ENCODE measurements at regions not wholly inside any gene's neighbourhood (a gene's known extent, or its start where the extent isn't known, plus 50 kb on each side); places are given as distances from the start of the nearest gene placed in this dataset.

DNA sequence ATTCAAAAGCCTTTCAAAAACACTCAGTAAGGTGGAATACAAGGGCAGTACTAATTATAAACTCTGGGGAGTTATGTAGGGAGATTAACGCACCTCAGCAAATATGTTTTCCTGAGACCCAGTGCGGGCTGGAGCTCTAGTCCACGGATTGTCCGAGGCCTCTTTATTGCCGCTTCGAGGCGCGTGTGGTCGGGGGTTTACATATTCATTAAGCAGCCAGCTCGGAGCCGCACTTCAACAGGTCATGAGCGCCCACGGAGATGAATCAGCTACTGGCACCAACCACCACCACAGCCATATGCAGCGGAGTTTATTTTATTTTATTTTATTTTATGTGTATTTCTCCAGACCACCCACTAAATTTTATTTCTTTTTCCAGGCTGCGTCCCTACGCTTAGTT lies 195.9 kb upstream of the ADARB2 start:
- no peak overlapping the region for H3K27ac ChIP-seq
- TF ChIP-seq, protein P1, sequence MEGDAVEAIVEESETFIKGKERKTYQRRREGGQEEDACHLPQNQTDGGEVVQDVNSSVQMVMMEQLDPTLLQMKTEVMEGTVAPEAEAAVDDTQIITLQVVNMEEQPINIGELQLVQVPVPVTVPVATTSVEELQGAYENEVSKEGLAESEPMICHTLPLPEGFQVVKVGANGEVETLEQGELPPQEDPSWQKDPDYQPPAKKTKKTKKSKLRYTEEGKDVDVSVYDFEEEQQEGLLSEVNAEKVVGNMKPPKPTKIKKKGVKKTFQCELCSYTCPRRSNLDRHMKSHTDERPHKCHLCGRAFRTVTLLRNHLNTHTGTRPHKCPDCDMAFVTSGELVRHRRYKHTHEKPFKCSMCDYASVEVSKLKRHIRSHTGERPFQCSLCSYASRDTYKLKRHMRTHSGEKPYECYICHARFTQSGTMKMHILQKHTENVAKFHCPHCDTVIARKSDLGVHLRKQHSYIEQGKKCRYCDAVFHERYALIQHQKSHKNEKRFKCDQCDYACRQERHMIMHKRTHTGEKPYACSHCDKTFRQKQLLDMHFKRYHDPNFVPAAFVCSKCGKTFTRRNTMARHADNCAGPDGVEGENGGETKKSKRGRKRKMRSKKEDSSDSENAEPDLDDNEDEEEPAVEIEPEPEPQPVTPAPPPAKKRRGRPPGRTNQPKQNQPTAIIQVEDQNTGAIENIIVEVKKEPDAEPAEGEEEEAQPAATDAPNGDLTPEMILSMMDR (IDR thresholded peaks at IDR 0.05) = no peak
- TF ChIP-seq EP300 (IDR thresholded peaks at IDR 0.05) = no peak
- no peak for TF ChIP-seq POLR2A (IDR thresholded peaks at IDR 0.05)
- no peaks in the 10 kb centered on the region for H3K27me3 ChIP-seq
- H3K36me3 ChIP-seq = no peaks in the 10 kb centered on the region
- WGBS, 3 donors = 64 to 77% (median 75%) methylated on average over 16 of the region's 16 CpGs
- DNase-seq = no peak
- intact Hi-C loops (cut with DNase I) = no loop called here
- H3K4me1 ChIP-seq (ENCODE audit: insufficient read depth) = no peaks in the 10 kb centered on the region
- H3K9me3 ChIP-seq = no peaks in the 10 kb centered on the region
- H3K4me3 ChIP-seq = no peak overlapping the region

DNA sequence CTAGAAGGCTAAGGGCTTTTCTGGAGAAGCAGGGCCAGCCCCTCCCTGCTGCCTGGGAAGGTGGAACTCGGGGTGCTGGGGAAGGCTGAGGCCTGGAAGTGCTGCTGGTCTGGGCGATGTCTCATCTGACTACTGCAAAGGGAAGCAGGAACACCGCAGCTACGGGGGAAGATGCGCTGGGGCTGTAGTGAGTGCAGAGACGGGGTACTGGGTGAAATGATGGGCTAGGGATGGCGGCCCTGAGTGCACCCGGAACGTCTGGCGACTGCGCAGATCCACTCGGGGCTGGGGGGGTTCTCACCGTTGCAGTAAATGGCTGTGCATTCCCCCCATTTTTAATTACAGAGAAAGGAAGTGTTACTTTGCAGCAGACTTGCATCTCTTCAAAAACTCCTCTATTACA lies 195.4 kb upstream of the ADARB2 start:
- Histone ChIP-seq H3K9me3 (no peaks in the 10 kb centered on the region), H3K27ac (no peak overlapping the region), H3K36me3 (no peaks in the 10 kb centered on the region), H3K4me3 (no peak overlapping the region), H3K4me1 (ENCODE audit: insufficient read depth) (no peaks in the 10 kb centered on the region), H3K27me3 (no peaks in the 10 kb centered on the region)
- intact Hi-C loops (cut with DNase I) = no loop called here
- DNase-seq = no peak
- 36 to 60% (median 51%) methylated on average over 13 of the region's 13 CpGs for WGBS, 3 donors
- TF ChIP-seq, protein P1 (IDR thresholded peaks at IDR 0.05) = no peak
- no peak for TF ChIP-seq POLR2A (IDR thresholded peaks at IDR 0.05)
- TF ChIP-seq EP300 (IDR thresholded peaks at IDR 0.05) = no peak

DNA sequence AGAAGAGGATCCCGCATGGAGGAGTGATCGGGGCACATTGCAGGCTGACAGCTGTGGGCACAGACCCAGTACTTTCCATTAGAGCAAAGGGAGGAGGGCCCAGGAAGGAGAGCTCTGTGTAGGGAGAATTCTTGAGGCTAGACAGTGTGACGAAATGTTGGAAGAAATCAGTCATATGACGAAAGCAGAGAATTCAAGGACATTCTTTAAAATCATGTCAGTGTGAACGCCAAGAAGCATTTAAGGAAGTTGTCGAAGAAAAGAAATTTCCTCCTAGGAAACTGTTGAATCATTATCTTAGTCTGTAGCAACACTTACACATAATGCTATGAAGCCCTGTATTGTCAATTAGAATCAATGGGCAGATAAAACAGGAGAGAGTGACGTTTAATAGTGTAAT lies 191.3 kb upstream of the ADARB2 start:
- Histone ChIP-seq H3K4me1 (ENCODE audit: insufficient read depth) (no peaks in the 10 kb centered on the region), H3K27me3 (no peaks in the 10 kb centered on the region), H3K36me3 (no peaks in the 10 kb centered on the region), H3K9me3 (no peaks in the 10 kb centered on the region), H3K4me3 (no peak overlapping the region), H3K27ac (no peak overlapping the region)
- TF ChIP-seq, protein P1 (IDR thresholded peaks at IDR 0.05) = no peak
- TF ChIP-seq POLR2A (IDR thresholded peaks at IDR 0.05) = no peak
- TF ChIP-seq EP300 (IDR thresholded peaks at IDR 0.05) = no peak
- intact Hi-C loops (cut with DNase I) = no loop called here
- 64 to 71% (median 65%) methylated on average over 7 of the region's 7 CpGs for WGBS, 3 donors
- DNase-seq = no peak

DNA sequence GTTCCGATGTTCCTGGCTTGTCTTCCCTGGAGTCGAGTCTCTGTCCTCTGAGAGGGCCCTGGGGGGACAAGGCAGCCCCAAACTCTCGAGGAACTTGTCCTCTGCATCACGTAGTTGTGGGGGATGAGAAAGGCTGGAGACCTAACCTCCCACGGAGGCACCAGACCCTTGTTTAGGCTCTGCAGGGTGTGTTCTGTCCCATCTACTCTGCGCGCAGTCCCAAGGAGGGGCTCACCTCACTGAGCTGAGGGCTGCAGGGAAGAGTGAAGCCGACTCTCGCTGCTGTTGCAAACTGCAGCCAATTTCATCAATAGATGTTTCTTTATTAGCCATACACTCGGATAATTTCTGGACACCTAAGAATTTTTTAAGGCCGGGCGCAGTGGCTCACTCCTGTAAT lies 186.7 kb upstream of the ADARB2 start:
- 82 to 87% (median 85%) methylated on average over 12 of the region's 12 CpGs for WGBS, 3 donors
- no peak overlapping the region for H3K4me3 ChIP-seq
- intact Hi-C loops (cut with DNase I) = no loop called here
- no peak for TF ChIP-seq POLR2A (IDR thresholded peaks at IDR 0.05)
- TF ChIP-seq, protein P1 (IDR thresholded peaks at IDR 0.05) = no peak
- no peak for TF ChIP-seq EP300 (IDR thresholded peaks at IDR 0.05)
- H3K27me3 ChIP-seq = no peaks in the 10 kb centered on the region
- no peaks in the 10 kb centered on the region for H3K9me3 ChIP-seq
- no peak for DNase-seq
- no peak overlapping the region for H3K27ac ChIP-seq
- H3K36me3 ChIP-seq = no peaks in the 10 kb centered on the region
- no peaks in the 10 kb centered on the region for H3K4me1 ChIP-seq (ENCODE audit: insufficient read depth)

DNA sequence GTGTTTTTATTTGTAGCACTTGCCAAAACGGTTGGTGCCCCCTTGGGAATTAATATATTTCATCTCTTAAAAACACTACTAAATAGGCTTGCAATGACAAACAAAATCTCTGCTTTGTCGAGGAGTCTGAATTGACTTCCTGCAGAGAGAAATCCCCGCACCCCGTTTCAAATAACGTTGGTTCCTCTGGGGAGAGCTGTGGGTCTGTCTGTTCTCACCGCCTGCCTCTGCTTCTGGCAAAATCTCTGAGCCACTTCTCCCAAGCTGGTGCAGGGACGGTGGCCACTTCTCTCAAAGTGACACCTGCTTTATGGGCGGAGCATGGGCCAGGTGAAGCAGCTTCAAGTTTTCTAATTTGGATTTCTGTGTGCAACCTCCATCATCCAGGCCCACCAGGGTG lies 186.3 kb upstream of the ADARB2 start:
- H3K4me1 ChIP-seq (ENCODE audit: insufficient read depth) = no peaks in the 10 kb centered on the region
- H3K9me3 ChIP-seq = no peaks in the 10 kb centered on the region
- no peak overlapping the region for H3K4me3 ChIP-seq
- no peaks in the 10 kb centered on the region for H3K36me3 ChIP-seq
- DNase-seq = no peak
- no peaks in the 10 kb centered on the region for H3K27me3 ChIP-seq
- TF ChIP-seq EP300 (IDR thresholded peaks at IDR 0.05) (no peak), POLR2A (IDR thresholded peaks at IDR 0.05) (no peak)
- TF ChIP-seq, protein P1 (IDR thresholded peaks at IDR 0.05) = no peak
- 36 to 54% (median 43%) methylated on average over 8 of the region's 8 CpGs for WGBS, 3 donors
- intact Hi-C loops (cut with DNase I) = no loop called here
- no peak overlapping the region for H3K27ac ChIP-seq
